IMR-90 (cell line): ENCODE measurements at regions not wholly inside any gene's neighbourhood (a gene's known extent, or its start where the extent isn't known, plus 50 kb on each side); places are given as distances from the start of the nearest gene placed in this dataset.

Experiments used
- ATAC-seq: fragments of 200-7000 bp; cut with Tn5 transposase; 2 replicates; pipeline ENCODE4 v1.9.1; 2020; ENCODE audit warnings: low read depth, mild to moderate bottlenecking, moderate library complexity
- BruUV-seq: library from RNA; stranded (reverse); fragments of 400-500 nt; replicated peaks from 2 replicates; lab custom pipeline; 2021; lab: Mats Ljungman, UMichigan
- CTCF ChIA-PET: fragments of 300-600 bp; formaldehyde crosslinking; extraction: SDS; loops from one replicate; lab custom pipeline; 2021; ENCODE audit warnings: antibody characterized with exemption; lab: Yijun Ruan, JAX
- POLR2A ChIA-PET: fragments of 300-600 bp; sonication (Branson Sonifier 250); formaldehyde crosslinking; loops from one replicate; lab custom pipeline; 2022; ENCODE audit warnings: antibody characterized with exemption; ENCODE audit not compliant: unreplicated experiment; lab: Charles Lee
- DNase-seq: peaks from one replicate; pipeline ENCODE4 v3.0.0; 2013
- H2AFZ ChIP-seq: replicated peaks from 2 replicates; pipeline ENCODE3; 2013; ENCODE audit warnings: low read length, mild to moderate bottlenecking; ENCODE audit not compliant: poor library complexity
- H2AK5ac ChIP-seq: 2 replicates; pipeline ENCODE4 v1.6.1; 2013; ENCODE audit warnings: low read depth, low read length, inconsistent platforms
- H2AK9ac ChIP-seq: replicated peaks from 2 replicates; pipeline ENCODE3; 2013; ENCODE audit warnings: mild to moderate bottlenecking, low read depth, low read length, moderate library complexity; ENCODE audit not compliant: poor library complexity
- H2BK120ac ChIP-seq: 2 replicates; pipeline ENCODE4 v1.6.1; 2013; ENCODE audit warnings: low read depth, low read length, inconsistent platforms
- H2BK15ac ChIP-seq: 3 replicates; pipeline ENCODE4 v1.6.1; 2013; ENCODE audit warnings: low read depth, low read length, inconsistent platforms
- H2BK20ac ChIP-seq: 2 replicates; pipeline ENCODE4 v1.6.1; 2013; ENCODE audit warnings: low read depth, mild to moderate bottlenecking, inconsistent platforms, low read length, moderate library complexity
- H2BK5ac ChIP-seq: 2 replicates; pipeline ENCODE4 v1.6.1; 2013; ENCODE audit warnings: mild to moderate bottlenecking, low read depth, low read length, inconsistent platforms; ENCODE audit not compliant: poor library complexity, severe bottlenecking
- H3K14ac ChIP-seq: replicated peaks from 2 replicates; pipeline ENCODE4 v1.6.1; 2013; ENCODE audit warnings: low read depth, low read length, inconsistent platforms
- H3K18ac ChIP-seq: 2 replicates; pipeline ENCODE4 v1.6.1; 2013; ENCODE audit warnings: low read depth, low read length, control low read depth
- H3K23ac ChIP-seq: 2 replicates; pipeline ENCODE4 v1.6.1; 2013; ENCODE audit warnings: low read depth, low read length, inconsistent platforms
- H3K27ac ChIP-seq: 2 replicates; pipeline ENCODE4 v1.5.1; 2013; ENCODE audit warnings: mild to moderate bottlenecking, control low read depth, low read length; ENCODE audit not compliant: insufficient read depth
- H3K27me3 ChIP-seq: 2 replicates; pipeline ENCODE4 v1.6.1; 2013; ENCODE audit warnings: low read length; ENCODE audit not compliant: control insufficient read depth, insufficient read depth
- H3K36me3 ChIP-seq: 2 replicates; pipeline ENCODE4 v1.6.1; 2013; ENCODE audit warnings: low read length, mixed read lengths; ENCODE audit not compliant: control insufficient read depth, insufficient read depth
- H3K4ac ChIP-seq: 2 replicates; pipeline ENCODE4 v1.6.1; 2013; ENCODE audit warnings: low read depth, low read length, inconsistent platforms
- H3K4me1 ChIP-seq: 2 replicates; pipeline ENCODE4 v1.6.1; 2013; ENCODE audit warnings: low read length, mixed read lengths; ENCODE audit not compliant: control insufficient read depth, insufficient read depth
- H3K4me2 ChIP-seq: 2 replicates; pipeline ENCODE4 v1.6.1; 2013; ENCODE audit warnings: low read depth, mild to moderate bottlenecking, control low read depth, low read length, moderate library complexity
- H3K4me3 ChIP-seq: 2 replicates; pipeline ENCODE4 v1.5.1; 2013; ENCODE audit warnings: low read depth, mild to moderate bottlenecking, control low read depth, low read length, moderate library complexity; ENCODE audit not compliant: insufficient read depth
- H3K56ac ChIP-seq: 2 replicates; pipeline ENCODE4 v1.6.1; 2013; ENCODE audit warnings: low read length, inconsistent platforms; ENCODE audit not compliant: insufficient read depth; ENCODE audit errors: extremely low read depth
- H3K79me1 ChIP-seq, 2 experiments: 2 replicates each; pipeline ENCODE4 v1.6.1; 2013; ENCODE audit warnings: low read length in 2 of 2, inconsistent platforms in 1 of 2, low read depth in 1 of 2
- H3K9ac ChIP-seq: 2 replicates; pipeline ENCODE4 v1.6.1; 2013; ENCODE audit warnings: low read depth, low read length, control low read depth
- H3K9me1 ChIP-seq: 2 replicates; pipeline ENCODE4 v1.6.1; 2013; ENCODE audit warnings: low read length, inconsistent platforms; ENCODE audit not compliant: insufficient read depth
- H3K9me3 ChIP-seq: 2 replicates; pipeline ENCODE4 v1.6.1; 2013; ENCODE audit warnings: low read length; ENCODE audit not compliant: control insufficient read depth, insufficient read depth
- H4K20me1 ChIP-seq: 2 replicates; pipeline ENCODE4 v1.6.1; 2013; ENCODE audit warnings: low read length, inconsistent platforms; ENCODE audit not compliant: insufficient read depth
- H4K5ac ChIP-seq: 2 replicates; pipeline ENCODE4 v1.6.1; 2013; ENCODE audit warnings: mild to moderate bottlenecking, low read depth, low read length, control low read depth
- H4K8ac ChIP-seq, 2 experiments: 2 replicates each; pipeline ENCODE4 v1.6.1; 2013; ENCODE audit warnings: low read depth in 2 of 2, low read length in 2 of 2, control low read depth in 1 of 2, inconsistent platforms in 1 of 2
- H4K91ac ChIP-seq: 2 replicates; pipeline ENCODE4 v1.6.1; 2013; ENCODE audit warnings: low read depth, low read length, inconsistent platforms; ENCODE audit not compliant: insufficient read depth
- CEBPB ChIP-seq: IDR thresholded peaks from 2 replicates; pipeline ENCODE4 v1.6.1; 2012; ENCODE audit warnings: low read depth, low read length, improper control_type of control experiment
- NFE2L2 ChIP-seq: fragments of 150-350 bp; IDR thresholded peaks from 2 replicates; pipeline ENCODE4 v1.6.1; 2016; ENCODE audit warnings: low read depth, mild to moderate bottlenecking, low read length
- SMC3 ChIP-seq: fragments of 150-350 bp; IDR thresholded peaks from 2 replicates; pipeline ENCODE4 v1.6.1; 2016; ENCODE audit warnings: low read depth, mild to moderate bottlenecking, antibody characterized with exemption, low read length, moderate library complexity
- USF2 ChIP-seq: fragments of 150-350 bp; IDR thresholded peaks from 2 replicates; pipeline ENCODE4 v1.6.1; 2017; ENCODE audit warnings: mild to moderate bottlenecking, antibody characterized with exemption, low read length, low read depth
- WGBS, 2 experiments: methylation state at CpG; one replicate each; pipeline versions ENCODE4 v1.1.5 to v1.1.7; 2013; ENCODE audit warnings: missing lambda C conversion rate in 2 of 2; ENCODE audit not compliant: insufficient read length in 1 of 2; ENCODE audit errors: extremely low coverage in 2 of 2; 5-methylcytosine and 5-hydroxymethylcytosine counted together
- dilution Hi-C: fragments of 300-500 bp; cut with HindIII; formaldehyde crosslinking; loops from one replicate; pipeline ENCODE4 v1.14.3; 2018; ENCODE audit warnings: low sequenced_read_pairs; ENCODE audit not compliant: unreplicated experiment
- in situ Hi-C: fragments of 300-500 bp; cut with MboI; formaldehyde crosslinking; loops from 3 replicates; pipeline ENCODE4 v1.14.3; 2019; ENCODE audit warnings: low sequenced_read_pairs, inconsistent platforms, mixed read lengths
- intact Hi-C: fragments of 100-400 bp; cut with micrococcal nuclease; formaldehyde crosslinking; loops from 2 replicates; pipeline ENCODE4 v1.10.0; 2022

GRCh38 chr14:104389326-104390220 lies 190.0 kb upstream of the C14orf180 start:
- no peaks in the 10 kb centered on the region for H3K27me3 ChIP-seq
- ATAC-seq (no peak), DNase-seq (no peak)
- H3K36me3 ChIP-seq, result no peaks in the 10 kb centered on the region
- H3K23ac ChIP-seq, result no peak overlapping the region
- no TSS peak for BruUV-seq
- no peak overlapping the region for H2BK20ac ChIP-seq
- no peak overlapping the region for H3K4me3 ChIP-seq
- dilution Hi-C loops (no loop called here), in situ Hi-C loops (no loop called here), intact Hi-C loops (no loop called here)
- ChIA-PET POLR2A (no interaction called here), CTCF (no interaction called here)
- H3K9me1 ChIP-seq, result no peaks in the 10 kb centered on the region
- no peak overlapping the region for H2AK9ac ChIP-seq
- H3K4ac ChIP-seq, result no peak overlapping the region
- H3K14ac ChIP-seq, result no peak overlapping the region
- no peak overlapping the region for H2AK5ac ChIP-seq
- no peak overlapping the region for H3K9ac ChIP-seq
- no peak overlapping the region for H3K4me2 ChIP-seq
- H3K9me3 ChIP-seq, result peaks cover 38% of the 10 kb centered on the region
- no peak overlapping the region for H2AFZ ChIP-seq
- H2BK5ac ChIP-seq, result no peak overlapping the region
- H4K5ac ChIP-seq, result no peak overlapping the region
- no peak overlapping the region for H3K18ac ChIP-seq
- WGBS, 2 experiments, result 83% methylated on average over 12 of the region's 28 CpGs; no CpG with 5 or more reads in 1 of the 2 experiments
- no peak overlapping the region for H3K56ac ChIP-seq
- H3K27ac ChIP-seq, result no peak overlapping the region
- H4K8ac ChIP-seq, result no peak overlapping the region
- H2BK120ac ChIP-seq, result no peak overlapping the region
- H3K4me1 ChIP-seq, result no peaks in the 10 kb centered on the region
- no peak overlapping the region for H2BK15ac ChIP-seq
- no peaks in the 10 kb centered on the region for H4K20me1 ChIP-seq
- no peaks in the 10 kb centered on the region for H3K79me1 ChIP-seq
- TF ChIP-seq NFE2L2 (no peak), SMC3 (no peak), USF2 (no peak), CEBPB (no peak)
- no peak overlapping the region for H4K91ac ChIP-seq
